Trophoblast cell (in vitro differentiated cells and primary cell): ENCODE measurements at regions not wholly inside any gene's neighbourhood (a gene's known extent, or its start where the extent isn't known, plus 50 kb on each side); places are given as distances from the start of the nearest gene placed in this dataset.
"Not testable (repeated sequence)": the region's sequence is repeated elsewhere in the genome, so short reads cannot be mapped to it uniquely, and the experiment has no call there.

ENCODE experiments used
- DNase-seq, 2 donors: peaks; one replicate each; pipeline ENCODE4 v3.0.0-alpha.2; 2016
- H2AFZ ChIP-seq: 2 replicates; pipeline ENCODE4 v1.6.1; 2013; ENCODE audit warnings: low read length, moderate library complexity, mild to moderate bottlenecking; ENCODE audit not compliant: insufficient read depth, poor library complexity
- H2AK5ac ChIP-seq: 2 replicates; pipeline ENCODE4 v1.6.1; 2013; ENCODE audit warnings: mild to moderate bottlenecking, low read length
- H2BK120ac ChIP-seq: 2 replicates; pipeline ENCODE4 v1.6.1; 2013; ENCODE audit warnings: low read length, mild to moderate bottlenecking, moderate library complexity; ENCODE audit not compliant: insufficient read depth, poor library complexity
- H2BK12ac ChIP-seq: 2 replicates; pipeline ENCODE4 v1.6.1; 2013; ENCODE audit warnings: mild to moderate bottlenecking, low read length, moderate library complexity
- H2BK5ac ChIP-seq: 2 replicates; pipeline ENCODE4 v1.6.1; 2013; ENCODE audit warnings: low read length, low read depth, moderate library complexity, mild to moderate bottlenecking; ENCODE audit not compliant: poor library complexity
- H3K14ac ChIP-seq: 2 replicates; pipeline ENCODE4 v1.6.1; 2013; ENCODE audit warnings: mild to moderate bottlenecking, low read length
- H3K18ac ChIP-seq: 2 replicates; pipeline ENCODE4 v1.6.1; 2013; ENCODE audit warnings: mild to moderate bottlenecking, low read length
- H3K23ac ChIP-seq: 2 replicates; pipeline ENCODE4 v1.6.1; 2013; ENCODE audit warnings: low read length
- H3K27ac ChIP-seq: 2 replicates; pipeline ENCODE4 v1.5.1; 2013; ENCODE audit warnings: low read depth, mild to moderate bottlenecking, inconsistent platforms, low read length, moderate library complexity
- H3K27me3 ChIP-seq: 2 replicates; pipeline ENCODE4 v1.6.1; 2013; ENCODE audit warnings: inconsistent platforms, mild to moderate bottlenecking, low read length, moderate library complexity; ENCODE audit not compliant: insufficient read depth
- H3K36me3 ChIP-seq, 2 experiments: 1 replicate in 1 of 2; 2 replicates in 1 of 2; pipeline ENCODE4 v1.6.1; 2013; ENCODE audit warnings: low read length in 2 of 2, mild to moderate bottlenecking in 2 of 2, moderate library complexity in 1 of 2; ENCODE audit not compliant: insufficient read depth in 2 of 2, control insufficient read depth in 1 of 2
- H3K4ac ChIP-seq: 2 replicates; pipeline ENCODE4 v1.6.1; 2013; ENCODE audit warnings: low read depth, mild to moderate bottlenecking, low read length, moderate library complexity
- H3K4me1 ChIP-seq, 2 experiments: 1 replicate in 1 of 2; 2 replicates in 1 of 2; pipeline ENCODE4 v1.6.1; 2013; ENCODE audit warnings: low read length in 2 of 2, mild to moderate bottlenecking in 2 of 2, moderate library complexity in 1 of 2; ENCODE audit not compliant: insufficient read depth in 2 of 2, control insufficient read depth in 1 of 2
- H3K4me2 ChIP-seq: 2 replicates; pipeline ENCODE4 v1.6.1; 2013; ENCODE audit warnings: inconsistent platforms, mild to moderate bottlenecking, low read length, moderate library complexity
- H3K4me3 ChIP-seq: 2 replicates; pipeline ENCODE4 v1.5.1; 2013; ENCODE audit warnings: mild to moderate bottlenecking, low read depth, low read length, inconsistent platforms
- H3K79me1 ChIP-seq: one replicate; pipeline ENCODE4 v1.6.1; 2013; ENCODE audit warnings: low read length
- H3K79me2 ChIP-seq: 2 replicates; pipeline ENCODE4 v1.6.1; 2013; ENCODE audit warnings: low read length, mild to moderate bottlenecking; ENCODE audit not compliant: control insufficient read depth, insufficient read depth, poor library complexity
- H3K9ac ChIP-seq: 2 replicates; pipeline ENCODE4 v1.6.1; 2013; ENCODE audit warnings: mild to moderate bottlenecking, low read length
- H3K9me3 ChIP-seq: 2 replicates; pipeline ENCODE4 v1.6.1; 2013; ENCODE audit warnings: low read depth, mild to moderate bottlenecking, control low read depth, inconsistent platforms, low read length; ENCODE audit not compliant: insufficient read depth
- H4K12ac ChIP-seq: 2 replicates; pipeline ENCODE4 v1.6.1; 2013; ENCODE audit warnings: low read depth, mild to moderate bottlenecking, low read length, moderate library complexity
- H4K8ac ChIP-seq: 2 replicates; pipeline ENCODE4 v1.6.1; 2013; ENCODE audit warnings: low read depth, mild to moderate bottlenecking, low read length, moderate library complexity
- H4K91ac ChIP-seq: one replicate; pipeline ENCODE4 v1.6.1; 2013; ENCODE audit warnings: low read depth, mild to moderate bottlenecking, low read length, moderate library complexity
- WGBS: extraction: QIAGEN DNeasy Blood & Tissue Kit; methylation state at CpG from one replicate; pipeline ENCODE4 v1.1.7; 2013; ENCODE audit warnings: missing lambda C conversion rate; ENCODE audit not compliant: insufficient read length, insufficient coverage; ENCODE audit errors: extremely low coverage; 5-methylcytosine and 5-hydroxymethylcytosine counted together

DNA sequence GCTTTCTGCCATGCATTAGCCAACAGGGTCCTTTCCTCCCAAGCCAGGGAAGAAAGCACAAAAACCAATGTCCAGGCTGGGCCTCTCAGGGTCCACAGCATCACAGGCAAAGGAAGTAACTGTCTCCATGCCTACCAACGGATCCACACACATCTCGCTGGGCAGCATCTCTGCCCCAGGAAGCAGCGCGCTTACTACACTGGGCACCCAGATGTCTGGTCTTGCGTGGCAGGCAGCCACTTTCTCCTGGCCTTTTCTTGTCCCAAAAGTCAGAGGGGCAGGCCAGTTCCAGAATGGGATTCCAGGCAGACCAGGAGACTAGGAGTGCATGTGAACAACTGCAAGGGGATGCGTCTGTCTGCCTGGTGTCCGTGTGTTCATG lies 153.3 kb upstream of the PLGLB2 start:
- not testable (repeated sequence) for H3K4me2 ChIP-seq, H3K9me3 ChIP-seq, H3K18ac ChIP-seq, H2BK12ac ChIP-seq, H3K14ac ChIP-seq, H3K23ac ChIP-seq, H2AK5ac ChIP-seq, H4K91ac ChIP-seq, H3K36me3 ChIP-seq, H3K4ac ChIP-seq, H3K27ac ChIP-seq, H3K4me1 ChIP-seq, H2AFZ ChIP-seq, H3K9ac ChIP-seq, H2BK120ac ChIP-seq, H4K12ac ChIP-seq, DNase-seq, H3K79me1 ChIP-seq, H4K8ac ChIP-seq, H3K4me3 ChIP-seq, H2BK5ac ChIP-seq, H3K27me3 ChIP-seq, H3K79me2 ChIP-seq
- no CpG with 5 or more reads among the region's 7 CpGs for WGBS

- not testable (repeated sequence) for H4K91ac ChIP-seq, H3K4me2 ChIP-seq, H4K8ac ChIP-seq, H3K18ac ChIP-seq, H3K36me3 ChIP-seq, DNase-seq, H3K23ac ChIP-seq, H2BK12ac ChIP-seq, H3K79me2 ChIP-seq, H2AK5ac ChIP-seq, H2AFZ ChIP-seq, H3K14ac ChIP-seq, H3K9me3 ChIP-seq, H3K9ac ChIP-seq, H2BK120ac ChIP-seq, H3K27me3 ChIP-seq, H3K27ac ChIP-seq, H3K4ac ChIP-seq, H2BK5ac ChIP-seq, H3K79me1 ChIP-seq, H4K12ac ChIP-seq, H3K4me1 ChIP-seq, H3K4me3 ChIP-seq
- no CpG with 5 or more reads among the region's 6 CpGs for WGBS
Observed at GRCh38 chr2:87595017-87595416, 152.9 kb upstream of the PLGLB2 start.

- not testable (repeated sequence) for H2BK5ac ChIP-seq, H3K9me3 ChIP-seq, H3K79me1 ChIP-seq, H3K79me2 ChIP-seq, H3K4me1 ChIP-seq, H3K4me2 ChIP-seq, H3K14ac ChIP-seq, H3K27me3 ChIP-seq, H2AFZ ChIP-seq, H3K36me3 ChIP-seq, H3K18ac ChIP-seq, DNase-seq, H4K8ac ChIP-seq, H2AK5ac ChIP-seq, H2BK120ac ChIP-seq, H3K4ac ChIP-seq, H3K9ac ChIP-seq, H4K91ac ChIP-seq, H2BK12ac ChIP-seq, H3K23ac ChIP-seq, H3K27ac ChIP-seq, H4K12ac ChIP-seq, H3K4me3 ChIP-seq
- WGBS, result no CpG with 5 or more reads among the region's 3 CpGs
Observed at GRCh38 chr2:87600961-87601360, 146.9 kb upstream of the PLGLB2 start.

GRCh38 chr2:87602118-87602517 lies 145.8 kb upstream of the PLGLB2 start:
- H3K79me1 ChIP-seq, H3K14ac ChIP-seq, H2BK120ac ChIP-seq, H2BK12ac ChIP-seq, H2AFZ ChIP-seq, H3K27ac ChIP-seq, DNase-seq, H3K27me3 ChIP-seq, H3K4me2 ChIP-seq, H3K9ac ChIP-seq, H3K4ac ChIP-seq, H3K23ac ChIP-seq, H4K12ac ChIP-seq, H3K79me2 ChIP-seq, H3K18ac ChIP-seq, H2AK5ac ChIP-seq, H3K9me3 ChIP-seq, H3K4me1 ChIP-seq, H2BK5ac ChIP-seq, H3K4me3 ChIP-seq, H4K91ac ChIP-seq, H4K8ac ChIP-seq, H3K36me3 ChIP-seq: not testable (repeated sequence)
- no CpG with 5 or more reads among the region's 7 CpGs for WGBS
